ENCODE measurements at regions not wholly inside any gene's neighbourhood (a gene's known extent, or its start where the extent isn't known, plus 50 kb on each side); places are given as distances from the start of the nearest gene placed in this dataset.

DNA sequence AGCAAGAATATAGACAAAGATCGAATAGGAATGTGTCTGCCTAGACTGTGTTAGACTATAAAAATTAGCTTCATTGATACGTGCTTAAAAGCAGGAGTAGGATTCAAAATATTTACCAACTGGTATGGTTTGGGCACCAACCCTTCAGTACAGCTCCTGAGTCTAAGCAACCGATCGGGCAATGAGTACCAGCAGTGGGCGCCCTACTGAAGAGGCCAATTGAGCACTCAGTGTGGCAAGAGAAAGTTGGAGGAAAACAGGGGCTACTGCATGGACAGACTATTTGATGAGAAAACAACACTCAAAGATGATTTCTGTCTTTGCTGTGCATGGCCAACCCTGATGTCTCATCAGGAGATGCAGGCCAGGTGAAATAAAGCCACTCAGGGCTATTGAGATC is 176.0 kb upstream of the NWD2 start:
- Histone ChIP-seq H3K27ac (ENCODE audit: low read depth, low read length) (no peak overlapping the region), H3K9me3 (ENCODE audit: control insufficient read depth in 5 of 5, low read length in 5 of 5) (peaks cover 0 to 3% (median 0%) of the 10 kb centered on the region in 5 donors), H3K4me1 (ENCODE audit: control insufficient read depth in 5 of 5, insufficient read depth in 5 of 5, low read length in 5 of 5) (no peaks in the 10 kb centered on the region), H3K9ac (ENCODE audit: low read length in 5 of 5) (no peak overlapping the region), H3K4me3 (ENCODE audit: low read depth in 1 of 5, low read length in 5 of 5) (no peak overlapping the region), H3K36me3 (ENCODE audit: control insufficient read depth in 5 of 5, insufficient read depth in 5 of 5, low read length in 5 of 5) (no peaks in the 10 kb centered on the region), H3K27me3 (ENCODE audit: control insufficient read depth in 5 of 5, insufficient read depth in 4 of 5, low read length in 5 of 5) (no peaks in the 10 kb centered on the region)

DNA sequence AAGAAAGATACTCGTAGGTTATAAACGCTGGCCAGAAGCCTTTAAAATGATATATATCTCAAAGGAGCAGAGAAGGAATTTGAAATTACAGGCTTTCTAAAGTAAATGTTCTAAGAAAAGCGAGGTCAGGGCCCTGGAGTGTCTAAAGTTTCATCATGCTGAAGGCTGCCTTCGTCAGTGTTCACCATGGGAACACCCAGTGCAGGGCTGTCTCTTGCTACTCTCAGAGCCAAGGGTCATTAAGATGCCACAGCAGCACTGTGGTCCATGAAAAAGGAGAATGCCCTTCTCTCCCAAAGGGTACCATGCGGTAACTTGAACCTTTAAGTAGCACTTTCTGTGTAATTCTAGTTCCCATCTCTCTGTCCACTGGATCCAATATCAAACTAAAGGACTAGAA is 174.5 kb upstream of the NWD2 start:
- Histone ChIP-seq H3K27me3 (ENCODE audit: control insufficient read depth in 5 of 5, insufficient read depth in 4 of 5, low read length in 5 of 5) (no peaks in the 10 kb centered on the region), H3K9me3 (ENCODE audit: control insufficient read depth in 5 of 5, low read length in 5 of 5) (peaks cover 0 to 3% (median 0%) of the 10 kb centered on the region in 5 donors), H3K4me1 (ENCODE audit: control insufficient read depth in 5 of 5, insufficient read depth in 5 of 5, low read length in 5 of 5) (no peaks in the 10 kb centered on the region), H3K36me3 (ENCODE audit: control insufficient read depth in 5 of 5, insufficient read depth in 5 of 5, low read length in 5 of 5) (no peaks in the 10 kb centered on the region), H3K4me3 (ENCODE audit: low read depth in 1 of 5, low read length in 5 of 5) (no peak overlapping the region), H3K27ac (ENCODE audit: low read depth, low read length) (no peak overlapping the region), H3K9ac (ENCODE audit: low read length in 5 of 5) (no peak overlapping the region)

DNA sequence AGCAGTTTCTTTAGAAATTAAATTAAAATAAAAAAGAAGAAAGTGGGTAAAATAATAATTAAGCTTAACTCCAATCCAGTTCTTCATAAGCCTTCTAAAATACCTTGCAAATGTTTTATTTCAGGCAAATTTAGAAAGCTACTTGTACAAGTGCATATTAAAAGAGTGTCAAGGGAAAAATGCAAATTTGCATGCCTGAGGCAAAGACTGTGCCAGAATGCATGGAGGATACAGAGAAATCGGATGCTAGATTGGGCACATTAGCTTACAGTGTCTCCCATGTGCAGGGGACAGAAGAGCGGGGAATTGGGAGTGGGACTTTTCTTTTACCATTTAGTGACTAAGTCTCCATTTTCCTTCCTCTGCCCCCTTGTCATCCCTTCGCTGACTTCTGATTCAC is 173.0 kb upstream of the NWD2 start:
- Histone ChIP-seq H3K36me3 (ENCODE audit: control insufficient read depth in 5 of 5, insufficient read depth in 5 of 5, low read length in 5 of 5) (no peaks in the 10 kb centered on the region), H3K27me3 (ENCODE audit: control insufficient read depth in 5 of 5, insufficient read depth in 4 of 5, low read length in 5 of 5) (no peaks in the 10 kb centered on the region), H3K4me1 (ENCODE audit: control insufficient read depth in 5 of 5, insufficient read depth in 5 of 5, low read length in 5 of 5) (no peaks in the 10 kb centered on the region), H3K9me3 (ENCODE audit: control insufficient read depth in 5 of 5, low read length in 5 of 5) (peaks cover 0 to 3% (median 0%) of the 10 kb centered on the region in 5 donors), H3K4me3 (ENCODE audit: low read depth in 1 of 5, low read length in 5 of 5) (no peak overlapping the region), H3K27ac (ENCODE audit: low read depth, low read length) (no peak overlapping the region), H3K9ac (ENCODE audit: low read length in 5 of 5) (no peak overlapping the region)

DNA sequence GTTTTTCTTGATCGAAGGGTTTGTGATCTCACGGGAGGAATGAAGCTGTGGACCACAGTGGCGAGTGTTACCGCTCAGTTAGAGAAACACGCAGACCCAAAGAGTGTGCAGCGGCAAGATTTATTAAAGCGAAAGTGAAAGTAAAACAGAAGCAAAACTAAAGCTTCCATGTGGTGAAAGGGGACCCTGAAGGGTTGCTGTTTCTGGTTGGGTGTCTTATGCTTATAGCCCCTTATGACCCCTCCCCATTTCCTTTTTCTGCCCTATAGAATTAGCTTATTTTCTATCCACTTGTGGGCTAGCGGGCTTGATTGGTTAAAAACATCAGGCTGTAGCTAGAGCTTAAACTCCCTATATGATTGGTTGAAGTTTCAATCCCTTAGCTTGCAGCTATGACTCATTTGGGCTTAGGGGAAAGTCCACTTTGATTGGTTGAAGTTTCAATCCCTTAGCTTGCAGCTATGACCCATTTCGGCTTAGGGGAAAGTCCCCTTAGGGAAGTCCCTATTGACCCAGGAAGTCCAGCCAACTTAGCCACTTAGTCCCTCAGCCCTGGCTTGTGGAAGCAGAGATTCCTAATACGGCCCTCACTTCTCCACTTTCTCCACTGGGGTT is 171.2 kb upstream of the NWD2 start:
- H3K4me3 ChIP-seq (ENCODE audit: low read depth in 1 of 5, low read length in 5 of 5), result no peak overlapping the region
- H3K36me3 ChIP-seq (ENCODE audit: control insufficient read depth in 5 of 5, insufficient read depth in 5 of 5, low read length in 5 of 5), result no peaks in the 10 kb centered on the region
- no peak overlapping the region for H3K27ac ChIP-seq (ENCODE audit: low read depth, low read length)
- no peak overlapping the region for H3K9ac ChIP-seq (ENCODE audit: low read length in 5 of 5)
- H3K27me3 ChIP-seq (ENCODE audit: control insufficient read depth in 5 of 5, insufficient read depth in 4 of 5, low read length in 5 of 5), result no peaks in the 10 kb centered on the region
- H3K9me3 ChIP-seq (ENCODE audit: control insufficient read depth in 5 of 5, low read length in 5 of 5), result peaks cover 0 to 3% (median 0%) of the 10 kb centered on the region in 5 donors
- H3K4me1 ChIP-seq (ENCODE audit: control insufficient read depth in 5 of 5, insufficient read depth in 5 of 5, low read length in 5 of 5), result no peaks in the 10 kb centered on the region

DNA sequence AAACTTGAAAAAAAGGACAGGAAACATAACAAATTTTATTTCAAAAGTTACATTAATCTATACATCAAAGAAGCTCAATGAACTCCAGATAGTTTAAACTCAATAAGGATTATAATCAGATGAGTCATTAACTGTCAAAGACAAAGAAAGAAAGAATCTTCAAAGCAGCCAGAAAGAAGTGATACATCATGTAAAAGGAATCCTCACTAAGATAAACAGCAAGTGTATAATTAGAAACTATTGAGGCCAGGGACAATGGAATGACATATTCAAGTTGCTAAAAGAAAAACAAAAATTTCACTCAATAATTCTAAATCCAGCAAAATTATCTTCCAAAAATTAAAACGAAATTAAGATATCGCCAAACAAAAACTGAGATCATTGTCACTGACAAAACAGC is 161.6 kb upstream of the NWD2 start:
- Histone ChIP-seq H3K27me3 (ENCODE audit: control insufficient read depth in 5 of 5, insufficient read depth in 4 of 5, low read length in 5 of 5) (no peaks in the 10 kb centered on the region), H3K4me1 (ENCODE audit: control insufficient read depth in 5 of 5, insufficient read depth in 5 of 5, low read length in 5 of 5) (no peaks in the 10 kb centered on the region), H3K9ac (ENCODE audit: low read length in 5 of 5) (no peak overlapping the region), H3K9me3 (ENCODE audit: control insufficient read depth in 5 of 5, low read length in 5 of 5) (peaks cover 0 to 13% (median 7%) of the 10 kb centered on the region in 5 donors), H3K27ac (ENCODE audit: low read depth, low read length) (no peak overlapping the region), H3K4me3 (ENCODE audit: low read depth in 1 of 5, low read length in 5 of 5) (no peak overlapping the region), H3K36me3 (ENCODE audit: control insufficient read depth in 5 of 5, insufficient read depth in 5 of 5, low read length in 5 of 5) (no peaks in the 10 kb centered on the region)

DNA sequence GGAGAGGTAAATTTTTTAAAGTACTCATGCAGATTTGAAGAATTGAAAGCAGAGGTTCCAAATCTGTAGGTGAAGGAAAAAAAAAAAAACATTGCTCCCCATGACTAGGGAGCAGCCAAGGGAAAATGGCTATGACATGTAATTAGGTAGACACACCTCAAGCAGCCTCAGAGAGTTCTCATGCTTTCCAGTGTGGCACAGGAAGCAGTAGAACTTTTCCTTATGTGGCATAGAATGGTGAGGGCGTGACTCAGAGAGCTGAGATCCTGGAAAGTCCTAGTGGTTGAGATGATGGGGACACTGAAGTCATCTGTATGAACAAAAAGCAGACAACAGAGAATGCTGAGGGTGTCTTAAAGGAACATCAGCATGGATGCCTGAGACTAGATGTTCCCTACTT is 148.6 kb upstream of the NWD2 start:
- no peak overlapping the region for H3K4me3 ChIP-seq (ENCODE audit: low read depth in 1 of 5, low read length in 5 of 5)
- peaks cover 0 to 4% (median 0%) of the 10 kb centered on the region in 5 donors for H3K9me3 ChIP-seq (ENCODE audit: control insufficient read depth in 5 of 5, low read length in 5 of 5)
- no peak overlapping the region for H3K9ac ChIP-seq (ENCODE audit: low read length in 5 of 5)
- no peaks in the 10 kb centered on the region for H3K4me1 ChIP-seq (ENCODE audit: control insufficient read depth in 5 of 5, insufficient read depth in 5 of 5, low read length in 5 of 5)
- no peaks in the 10 kb centered on the region for H3K36me3 ChIP-seq (ENCODE audit: control insufficient read depth in 5 of 5, insufficient read depth in 5 of 5, low read length in 5 of 5)
- H3K27me3 ChIP-seq (ENCODE audit: control insufficient read depth in 5 of 5, insufficient read depth in 4 of 5, low read length in 5 of 5), result no peaks in the 10 kb centered on the region
- H3K27ac ChIP-seq (ENCODE audit: low read depth, low read length), result no peak overlapping the region

DNA sequence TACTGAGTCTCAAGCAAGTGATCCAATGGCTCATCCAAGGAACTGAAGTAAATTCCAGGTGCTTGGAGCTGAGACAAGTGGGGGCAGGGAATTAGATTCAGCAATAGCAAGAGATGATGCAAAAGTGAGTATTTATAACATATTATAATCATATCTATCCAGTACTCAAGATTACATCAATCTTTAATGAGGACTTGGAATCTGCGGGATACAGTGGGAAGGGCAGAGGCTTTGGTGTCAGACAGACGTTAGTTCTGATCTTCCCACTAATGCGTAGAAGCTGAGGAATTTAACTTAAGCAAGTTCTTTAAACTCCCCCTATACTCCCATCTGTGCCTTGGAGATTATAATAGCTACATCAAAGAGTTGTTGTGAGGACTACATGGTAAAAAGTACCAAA is 143.4 kb upstream of the NWD2 start:
- H3K27ac ChIP-seq (ENCODE audit: low read depth, low read length), result no peak overlapping the region
- H3K9me3 ChIP-seq (ENCODE audit: control insufficient read depth in 5 of 5, low read length in 5 of 5), result no peaks in the 10 kb centered on the region
- no peaks in the 10 kb centered on the region for H3K4me1 ChIP-seq (ENCODE audit: control insufficient read depth in 5 of 5, insufficient read depth in 5 of 5, low read length in 5 of 5)
- no peaks in the 10 kb centered on the region for H3K36me3 ChIP-seq (ENCODE audit: control insufficient read depth in 5 of 5, insufficient read depth in 5 of 5, low read length in 5 of 5)
- H3K4me3 ChIP-seq (ENCODE audit: low read depth in 1 of 5, low read length in 5 of 5), result no peak overlapping the region
- H3K9ac ChIP-seq (ENCODE audit: low read length in 5 of 5), result no peak overlapping the region
- no peaks in the 10 kb centered on the region for H3K27me3 ChIP-seq (ENCODE audit: control insufficient read depth in 5 of 5, insufficient read depth in 4 of 5, low read length in 5 of 5)

DNA sequence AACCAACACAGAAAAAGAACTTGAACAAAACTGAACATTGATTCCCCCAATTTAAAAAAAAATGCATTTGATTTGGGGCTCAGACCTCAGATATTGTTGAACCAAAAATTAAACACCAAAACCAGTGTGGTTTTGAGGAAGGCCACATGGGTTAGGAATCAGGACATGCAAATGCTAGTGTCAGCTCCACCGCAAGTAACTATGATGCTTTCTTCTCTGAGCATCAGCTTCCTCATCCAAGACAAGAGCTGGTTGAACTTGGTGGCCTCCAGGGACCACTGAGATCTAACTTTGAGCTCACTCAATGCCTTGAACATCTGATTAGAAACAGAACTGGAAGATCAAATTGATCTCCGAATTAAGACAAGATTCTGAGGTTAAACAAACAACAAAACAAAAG is 142.9 kb upstream of the NWD2 start:
- Histone ChIP-seq H3K27ac (ENCODE audit: low read depth, low read length) (no peak overlapping the region), H3K9ac (ENCODE audit: low read length in 5 of 5) (no peak overlapping the region), H3K27me3 (ENCODE audit: control insufficient read depth in 5 of 5, insufficient read depth in 4 of 5, low read length in 5 of 5) (no peaks in the 10 kb centered on the region), H3K9me3 (ENCODE audit: control insufficient read depth in 5 of 5, low read length in 5 of 5) (no peaks in the 10 kb centered on the region), H3K4me3 (ENCODE audit: low read depth in 1 of 5, low read length in 5 of 5) (no peak overlapping the region), H3K4me1 (ENCODE audit: control insufficient read depth in 5 of 5, insufficient read depth in 5 of 5, low read length in 5 of 5) (no peaks in the 10 kb centered on the region), H3K36me3 (ENCODE audit: control insufficient read depth in 5 of 5, insufficient read depth in 5 of 5, low read length in 5 of 5) (no peaks in the 10 kb centered on the region)

DNA sequence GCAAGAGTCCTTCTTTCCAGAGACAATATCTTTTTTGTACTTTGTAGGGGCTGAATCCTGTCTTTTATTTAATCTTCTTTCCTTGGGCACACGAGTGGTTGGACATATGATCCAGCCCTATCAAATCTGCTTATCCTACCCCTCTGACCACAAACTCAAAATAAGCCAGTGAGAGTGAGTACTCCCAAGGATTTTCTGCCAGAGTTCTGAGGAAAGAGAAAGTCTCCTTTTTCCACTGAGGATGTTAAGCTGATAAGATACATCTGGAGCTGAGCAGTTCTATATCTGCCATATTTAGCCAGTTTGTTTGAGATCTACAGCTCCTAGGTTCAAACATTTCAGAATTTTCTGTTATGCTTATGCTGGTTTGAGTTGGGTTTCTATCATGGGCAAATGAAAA is 134.8 kb upstream of the NWD2 start:
- H3K4me3 ChIP-seq (ENCODE audit: low read depth in 1 of 5, low read length in 5 of 5), result no peak overlapping the region
- H3K36me3 ChIP-seq (ENCODE audit: control insufficient read depth in 5 of 5, insufficient read depth in 5 of 5, low read length in 5 of 5), result no peaks in the 10 kb centered on the region
- H3K27ac ChIP-seq (ENCODE audit: low read depth, low read length), result no peak overlapping the region
- no peak overlapping the region for H3K9ac ChIP-seq (ENCODE audit: low read length in 5 of 5)
- H3K4me1 ChIP-seq (ENCODE audit: control insufficient read depth in 5 of 5, insufficient read depth in 5 of 5, low read length in 5 of 5), result no peaks in the 10 kb centered on the region
- no peaks in the 10 kb centered on the region for H3K9me3 ChIP-seq (ENCODE audit: control insufficient read depth in 5 of 5, low read length in 5 of 5)
- no peaks in the 10 kb centered on the region for H3K27me3 ChIP-seq (ENCODE audit: control insufficient read depth in 5 of 5, insufficient read depth in 4 of 5, low read length in 5 of 5)

DNA sequence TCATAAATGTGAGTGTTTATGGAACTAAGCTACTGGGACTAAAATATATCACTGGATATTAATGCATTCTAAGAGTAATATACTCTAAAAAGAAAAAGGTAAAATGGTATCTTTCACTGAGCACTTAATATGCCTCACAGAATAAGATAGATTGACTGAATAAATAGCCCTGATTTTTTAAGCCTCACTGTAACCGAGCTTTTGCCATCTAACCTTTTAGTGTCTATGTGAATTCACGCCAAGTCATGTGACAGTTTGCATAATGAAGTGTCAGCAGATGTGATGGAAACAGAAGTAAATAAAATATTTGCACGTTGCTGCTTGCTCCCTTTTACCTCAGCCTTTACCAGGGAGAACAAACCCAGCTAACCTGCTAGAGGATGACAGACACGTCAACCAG is 119.7 kb upstream of the NWD2 start:
- Histone ChIP-seq H3K4me3 (ENCODE audit: low read depth in 1 of 5, low read length in 5 of 5) (no peak overlapping the region), H3K9ac (ENCODE audit: low read length in 5 of 5) (no peak overlapping the region), H3K27me3 (ENCODE audit: control insufficient read depth in 5 of 5, insufficient read depth in 4 of 5, low read length in 5 of 5) (no peaks in the 10 kb centered on the region), H3K9me3 (ENCODE audit: control insufficient read depth in 5 of 5, low read length in 5 of 5) (peaks cover 0 to 3% (median 0%) of the 10 kb centered on the region in 5 donors), H3K4me1 (ENCODE audit: control insufficient read depth in 5 of 5, insufficient read depth in 5 of 5, low read length in 5 of 5) (no peaks in the 10 kb centered on the region), H3K36me3 (ENCODE audit: control insufficient read depth in 5 of 5, insufficient read depth in 5 of 5, low read length in 5 of 5) (no peaks in the 10 kb centered on the region), H3K27ac (ENCODE audit: low read depth, low read length) (no peak overlapping the region)

DNA sequence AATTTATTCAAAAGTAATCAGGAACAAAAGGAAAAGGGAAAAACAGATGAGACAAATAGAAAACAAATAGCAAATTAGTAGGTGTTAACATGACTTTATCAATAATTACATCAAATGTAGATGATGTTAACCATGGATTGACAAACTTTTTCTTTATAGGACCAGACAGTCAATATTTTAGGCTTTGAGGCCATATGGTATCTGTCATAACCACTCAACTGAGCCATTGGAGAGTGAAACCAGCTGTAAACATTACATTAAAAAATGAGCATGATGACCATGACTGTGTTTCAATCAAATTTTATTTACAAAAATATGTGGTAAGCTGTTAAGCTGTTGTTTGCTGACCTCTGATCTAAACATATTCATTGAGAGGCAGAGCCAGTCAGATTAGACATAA is 118.5 kb upstream of the NWD2 start:
- Histone ChIP-seq H3K27ac (ENCODE audit: low read depth, low read length) (no peak overlapping the region), H3K9me3 (ENCODE audit: control insufficient read depth in 5 of 5, low read length in 5 of 5) (peaks cover 0 to 3% (median 0%) of the 10 kb centered on the region in 5 donors), H3K4me3 (ENCODE audit: low read depth in 1 of 5, low read length in 5 of 5) (no peak overlapping the region), H3K36me3 (ENCODE audit: control insufficient read depth in 5 of 5, insufficient read depth in 5 of 5, low read length in 5 of 5) (no peaks in the 10 kb centered on the region), H3K4me1 (ENCODE audit: control insufficient read depth in 5 of 5, insufficient read depth in 5 of 5, low read length in 5 of 5) (no peaks in the 10 kb centered on the region), H3K27me3 (ENCODE audit: control insufficient read depth in 5 of 5, insufficient read depth in 4 of 5, low read length in 5 of 5) (no peaks in the 10 kb centered on the region), H3K9ac (ENCODE audit: low read length in 5 of 5) (no peak overlapping the region)

All from subcutaneous abdominal adipose tissue (tissue), 5 donors.